MG63 (cell line): ENCODE measurements at regions not wholly inside any gene's neighbourhood (a gene's known extent, or its start where the extent isn't known, plus 50 kb on each side); places are given as distances from the start of the nearest gene placed in this dataset.

Experiments used
- DNase-seq: peaks from one replicate; pipeline ENCODE4 v3.0.0-alpha.2; 2020
- H3K27me3 ChIP-seq: fragments of 250-450 bp; sonication (Bioruptor Pico); 2 replicates; pipeline ENCODE4 v1.5.1; 2020; ENCODE audit warnings: mild to moderate bottlenecking, moderate library complexity
- H3K36me3 ChIP-seq: fragments of 250-450 bp; sonication (Bioruptor Pico); 2 replicates; pipeline ENCODE4 v1.5.1; 2020; ENCODE audit warnings: mild to moderate bottlenecking, moderate library complexity
- H3K4me3 ChIP-seq: fragments of 250-450 bp; sonication (Bioruptor Pico); 2 replicates; pipeline ENCODE4 v1.5.1; 2020; ENCODE audit warnings: mild to moderate bottlenecking, moderate library complexity
- H3K9me3 ChIP-seq: fragments of 250-450 bp; sonication (Bioruptor Pico); 2 replicates; pipeline ENCODE4 v1.5.1; 2020; ENCODE audit warnings: mild to moderate bottlenecking, moderate library complexity

DNA sequence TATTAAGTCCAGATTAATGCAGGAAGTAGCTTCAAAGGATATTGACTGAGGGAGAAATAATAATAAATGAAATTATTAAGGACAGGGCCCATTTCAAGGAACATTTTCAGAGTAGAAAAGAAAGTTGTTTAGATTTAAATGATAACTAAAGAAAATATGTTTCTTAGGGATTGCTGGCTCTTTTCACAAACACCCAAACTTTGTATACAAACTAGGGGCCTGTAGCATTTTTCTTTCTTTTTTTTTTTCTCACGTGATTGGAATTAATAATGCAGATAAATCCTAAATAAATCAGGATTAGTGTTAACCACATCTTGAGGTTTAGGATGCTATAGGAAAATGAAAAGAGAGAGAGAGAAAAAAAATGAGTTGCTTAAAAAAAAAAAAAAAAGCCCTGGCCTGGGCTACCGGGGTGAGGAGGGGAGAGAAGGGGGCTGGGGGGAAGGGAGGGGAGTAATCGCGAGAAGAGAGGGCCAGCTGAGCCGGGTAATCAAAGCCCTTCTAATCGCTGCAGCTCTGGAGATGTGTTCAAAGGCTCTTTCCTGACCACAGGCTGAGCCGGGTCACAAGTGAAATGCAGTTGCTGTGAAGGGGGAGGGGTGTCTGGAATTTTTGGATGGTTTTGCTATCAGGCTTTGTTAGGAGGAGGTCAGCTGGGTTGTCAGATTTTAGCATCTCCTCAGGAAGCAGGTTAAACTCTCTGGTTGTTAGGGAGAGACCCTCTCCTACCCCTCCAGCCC is 104.6 kb upstream of the ZFHX3 start:
- no peak for DNase-seq
- no peaks in the 10 kb centered on the region for H3K27me3 ChIP-seq
- H3K36me3 ChIP-seq = no peaks in the 10 kb centered on the region
- no peaks in the 10 kb centered on the region for H3K9me3 ChIP-seq
- no peak overlapping the region for H3K4me3 ChIP-seq

DNA sequence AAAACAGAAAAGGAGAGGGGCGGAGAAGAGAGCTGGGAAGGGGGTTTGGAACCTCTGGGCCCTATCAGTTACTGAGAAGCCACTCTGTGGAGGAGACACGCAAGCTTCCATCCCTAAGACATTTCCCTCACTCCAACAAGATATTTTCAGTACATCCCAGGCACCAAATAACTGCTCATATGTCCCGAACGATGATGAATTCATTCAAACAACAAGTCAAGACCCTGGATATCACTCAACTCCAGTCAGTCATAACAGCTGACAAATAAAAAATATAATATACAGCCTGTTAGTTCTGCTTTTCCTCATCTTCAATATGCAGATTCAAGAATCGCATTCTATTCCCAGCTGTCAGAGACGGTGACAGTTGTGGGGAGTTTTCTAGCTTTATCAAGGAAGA is 104.0 kb upstream of the ZFHX3 start:
- DNase-seq = no peak
- no peak overlapping the region for H3K4me3 ChIP-seq
- H3K9me3 ChIP-seq = no peaks in the 10 kb centered on the region
- H3K27me3 ChIP-seq = no peaks in the 10 kb centered on the region
- H3K36me3 ChIP-seq = no peaks in the 10 kb centered on the region

DNA sequence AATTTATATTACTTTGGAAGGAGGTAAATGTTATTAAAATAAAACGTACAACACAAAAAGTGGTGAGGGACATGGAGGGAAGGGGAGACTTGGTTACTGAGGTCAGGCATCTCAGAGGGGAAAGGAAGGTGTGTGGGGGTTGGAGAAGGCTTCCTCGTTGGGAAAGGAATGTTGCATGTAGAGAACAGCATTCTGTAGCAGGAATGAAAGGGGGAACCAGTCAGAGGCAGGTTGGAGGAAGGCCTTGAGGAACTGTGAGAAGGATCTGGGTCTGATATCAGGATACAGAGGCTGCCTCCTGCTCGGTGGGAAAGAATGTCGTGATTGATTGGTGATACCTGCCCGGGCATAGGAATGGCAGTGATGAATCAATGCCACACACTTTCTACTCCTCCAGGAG is 103.3 kb upstream of the ZFHX3 start:
- H3K4me3 ChIP-seq = no peak overlapping the region
- H3K36me3 ChIP-seq = no peaks in the 10 kb centered on the region
- no peak for DNase-seq
- H3K27me3 ChIP-seq = no peaks in the 10 kb centered on the region
- no peaks in the 10 kb centered on the region for H3K9me3 ChIP-seq

DNA sequence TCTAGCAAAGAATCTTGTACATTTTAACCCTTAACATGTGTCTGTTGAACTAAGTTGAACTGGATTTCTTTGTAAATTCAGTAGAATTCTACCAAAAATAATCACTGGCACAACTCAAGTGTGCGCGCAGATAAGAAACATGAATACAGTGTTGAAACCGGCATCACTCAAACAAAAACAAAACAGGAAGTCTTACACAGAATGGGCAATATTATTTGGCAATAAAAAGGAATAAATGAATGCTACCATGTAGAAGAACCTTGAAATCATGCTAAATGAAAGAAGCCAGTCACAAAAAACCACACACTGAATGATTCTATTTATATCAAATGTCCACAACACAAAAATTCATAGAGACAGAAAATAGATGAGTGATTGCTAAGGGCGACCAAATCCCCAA is 102.9 kb upstream of the ZFHX3 start:
- no peak for DNase-seq
- H3K27me3 ChIP-seq = no peaks in the 10 kb centered on the region
- no peaks in the 10 kb centered on the region for H3K36me3 ChIP-seq
- H3K9me3 ChIP-seq = no peaks in the 10 kb centered on the region
- no peak overlapping the region for H3K4me3 ChIP-seq

DNA sequence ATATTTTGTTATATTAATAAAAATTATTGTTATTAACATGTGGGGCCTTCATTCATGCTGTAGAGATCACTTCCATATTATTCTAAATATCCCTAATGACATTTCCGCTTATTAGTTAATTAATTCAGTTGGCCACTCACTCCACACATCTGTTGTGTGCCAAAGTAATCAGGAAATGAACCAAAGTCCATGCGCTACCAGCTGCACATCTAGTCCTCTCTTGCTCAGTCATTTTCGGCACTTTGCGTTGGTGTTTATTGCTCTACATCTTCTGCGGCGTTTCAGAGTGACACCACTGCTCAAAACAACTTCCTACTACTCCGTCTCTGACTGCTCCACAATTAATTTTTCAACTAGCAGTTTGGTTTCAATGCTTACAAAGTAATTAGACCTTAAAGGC is 101.4 kb upstream of the ZFHX3 start:
- DNase-seq = no peak
- Histone ChIP-seq H3K4me3 (no peak overlapping the region), H3K9me3 (no peaks in the 10 kb centered on the region), H3K27me3 (no peaks in the 10 kb centered on the region), H3K36me3 (no peaks in the 10 kb centered on the region)

DNA sequence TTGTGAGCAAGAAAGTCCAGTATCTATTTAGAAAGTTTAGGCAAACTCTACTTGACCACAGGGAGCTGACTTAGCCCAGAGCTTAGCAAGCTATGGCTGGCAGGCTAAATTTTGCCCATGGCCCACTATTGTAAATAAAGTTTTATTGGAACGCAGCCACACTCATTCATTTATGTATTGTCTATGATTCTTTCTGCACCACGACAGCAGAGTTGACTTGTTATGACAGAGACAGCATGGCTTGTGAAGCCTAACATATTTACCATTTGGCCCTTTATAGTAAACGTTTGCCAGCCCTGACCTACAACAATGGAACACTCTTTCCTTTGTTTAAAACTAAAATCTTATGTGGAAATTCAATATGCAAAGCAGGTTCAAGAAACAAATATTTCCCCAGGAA is 100.0 kb upstream of the ZFHX3 start:
- H3K4me3 ChIP-seq = no peak overlapping the region
- H3K9me3 ChIP-seq = no peaks in the 10 kb centered on the region
- no peak for DNase-seq
- no peaks in the 10 kb centered on the region for H3K36me3 ChIP-seq
- no peaks in the 10 kb centered on the region for H3K27me3 ChIP-seq

DNA sequence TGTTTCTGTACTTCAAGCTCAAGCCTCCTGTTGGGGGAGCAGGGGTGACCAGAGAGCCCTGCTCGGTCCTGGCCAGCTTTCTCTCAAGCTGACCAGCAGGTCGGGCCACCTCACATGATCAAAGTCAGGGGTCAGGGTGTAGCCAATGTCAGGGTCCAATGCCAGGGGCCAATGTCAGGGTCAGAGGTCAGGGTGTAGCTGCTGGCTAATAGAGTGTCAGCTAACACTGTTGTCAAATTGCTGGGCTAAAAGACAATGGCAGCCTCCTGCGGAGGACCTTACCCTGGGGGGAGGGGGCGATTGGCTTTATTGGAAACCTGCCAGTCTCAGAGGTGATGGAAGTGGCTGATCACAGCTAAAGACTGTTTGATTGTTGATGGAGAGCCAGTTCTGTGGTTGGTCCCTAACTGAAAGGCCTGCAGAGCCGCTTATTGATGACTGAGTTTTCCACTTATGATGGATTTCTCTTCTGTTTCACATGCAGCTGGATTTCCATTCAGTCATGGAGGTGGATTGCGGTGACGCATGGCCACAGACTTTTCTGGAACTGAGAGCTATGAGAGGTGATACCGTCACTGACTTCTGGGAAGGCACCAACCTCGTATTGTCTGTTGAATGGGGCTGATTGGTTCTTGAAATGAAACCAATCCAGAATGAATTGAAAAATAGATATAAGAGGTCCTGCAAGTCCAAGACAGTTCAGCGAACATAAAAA is 97.4 kb upstream of the ZFHX3 start:
- DNase-seq = no peak

DNA sequence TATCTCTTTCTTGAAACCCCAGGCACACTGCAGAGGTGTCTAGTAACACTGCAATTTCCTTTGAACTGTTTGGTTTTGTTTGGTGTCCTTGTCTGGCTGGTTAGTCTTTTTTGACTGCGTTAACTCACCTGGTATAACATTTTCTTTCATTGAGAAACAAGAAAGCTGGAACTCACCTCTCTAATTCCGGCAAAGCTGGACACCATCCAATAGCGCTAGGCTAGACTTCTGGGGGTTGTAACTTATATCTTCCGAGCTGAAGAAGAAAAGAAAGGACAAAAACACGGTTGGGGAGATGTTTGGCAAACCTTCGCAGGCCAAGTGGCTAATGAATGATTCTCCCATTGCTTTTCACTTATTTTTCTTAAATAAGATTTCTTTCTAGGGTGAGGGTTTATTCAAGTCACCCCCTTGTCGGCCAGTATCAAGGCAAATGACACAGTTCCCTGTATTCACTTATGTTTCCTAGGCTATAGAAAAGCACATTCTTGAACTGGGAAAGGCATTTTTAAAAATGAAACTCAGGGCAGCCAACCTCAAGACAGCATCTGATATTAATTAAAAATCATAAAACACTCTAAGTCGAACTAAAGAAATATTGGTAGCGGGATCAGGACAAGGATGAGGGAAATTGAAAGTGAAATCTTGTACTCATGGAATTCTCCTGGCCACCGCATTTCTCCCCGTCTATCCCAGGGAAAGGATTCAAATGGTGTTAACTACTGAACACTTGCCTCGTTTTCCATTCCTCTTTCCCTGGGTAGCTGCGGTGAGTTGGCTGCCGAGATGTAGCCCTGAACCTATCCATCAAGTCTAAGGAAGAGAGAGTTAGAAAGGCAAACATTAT is 95.9 kb upstream of the ZFHX3 start:
- peak; percentile 1 for DNase-seq
- no peaks in the 10 kb centered on the region for H3K27me3 ChIP-seq
- H3K36me3 ChIP-seq = no peaks in the 10 kb centered on the region
- peak overlapping the region; percentile 31 for H3K4me3 ChIP-seq
- no peaks in the 10 kb centered on the region for H3K9me3 ChIP-seq

More for the DNA sequence above, 97.4 kb upstream of the ZFHX3 start:
- no peaks in the 10 kb centered on the region for H3K36me3 ChIP-seq
- H3K4me3 ChIP-seq = no peak overlapping the region
- H3K9me3 ChIP-seq = no peaks in the 10 kb centered on the region
- H3K27me3 ChIP-seq = no peaks in the 10 kb centered on the region

- no peaks in the 10 kb centered on the region for H3K36me3 ChIP-seq
- DNase-seq = no peak
- no peaks in the 10 kb centered on the region for H3K27me3 ChIP-seq
- no peak overlapping the region for H3K4me3 ChIP-seq
- no peaks in the 10 kb centered on the region for H3K9me3 ChIP-seq
These were observed 95.1 kb upstream of the ZFHX3 start for GRCh38 chr16:73143002-73143401.

DNA sequence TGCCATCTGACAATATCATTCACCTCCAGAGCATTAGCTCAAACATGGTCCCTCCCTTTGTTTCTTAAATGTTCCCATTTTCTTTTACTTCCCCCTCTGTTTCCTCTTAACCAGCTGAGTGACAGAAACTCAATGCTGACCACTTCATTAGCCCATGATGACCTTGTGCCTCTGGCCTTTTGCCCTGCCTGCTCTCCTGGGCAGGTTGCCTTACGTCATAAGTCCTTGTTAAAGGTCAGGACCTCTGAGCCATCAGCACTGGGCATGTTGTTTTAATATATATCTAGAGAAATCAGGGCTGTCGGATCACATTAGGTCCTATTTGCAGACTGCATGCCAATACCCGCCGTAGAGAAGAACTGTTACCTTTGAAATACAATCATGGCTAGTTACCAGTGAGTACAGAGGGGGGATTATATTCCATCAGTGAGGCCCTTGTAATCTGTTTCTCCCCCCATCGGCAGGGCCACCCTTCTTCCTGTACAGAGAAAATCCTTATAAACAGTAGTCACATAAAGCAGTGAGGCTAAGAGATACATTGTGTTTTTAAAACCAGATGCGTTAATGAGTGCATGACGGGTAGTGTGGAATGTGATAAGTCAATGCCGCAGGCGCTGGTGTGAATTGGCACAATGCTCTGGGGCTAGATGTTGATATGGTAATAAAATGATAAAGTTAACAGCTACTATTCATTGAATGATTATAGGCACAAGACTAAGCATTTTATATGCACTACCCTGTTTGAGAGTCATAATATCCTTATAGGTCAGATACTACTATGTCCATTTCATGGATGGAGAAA is 94.3 kb upstream of the ZFHX3 start:
- no peaks in the 10 kb centered on the region for H3K27me3 ChIP-seq
- H3K4me3 ChIP-seq = no peak overlapping the region
- no peak for DNase-seq
- no peaks in the 10 kb centered on the region for H3K9me3 ChIP-seq
- no peaks in the 10 kb centered on the region for H3K36me3 ChIP-seq

GRCh38 chr16:73140929-73141328 is 93.0 kb upstream of the ZFHX3 start:
- DNase-seq = no peak
- Histone ChIP-seq H3K36me3 (no peaks in the 10 kb centered on the region), H3K9me3 (no peaks in the 10 kb centered on the region), H3K27me3 (no peaks in the 10 kb centered on the region), H3K4me3 (no peak overlapping the region)

GRCh38 chr16:73131156-73131862 is 83.4 kb upstream of the ZFHX3 start:
- no peak for DNase-seq
- Histone ChIP-seq H3K9me3 (no peaks in the 10 kb centered on the region), H3K36me3 (no peaks in the 10 kb centered on the region), H3K4me3 (no peak overlapping the region), H3K27me3 (no peaks in the 10 kb centered on the region)

DNA sequence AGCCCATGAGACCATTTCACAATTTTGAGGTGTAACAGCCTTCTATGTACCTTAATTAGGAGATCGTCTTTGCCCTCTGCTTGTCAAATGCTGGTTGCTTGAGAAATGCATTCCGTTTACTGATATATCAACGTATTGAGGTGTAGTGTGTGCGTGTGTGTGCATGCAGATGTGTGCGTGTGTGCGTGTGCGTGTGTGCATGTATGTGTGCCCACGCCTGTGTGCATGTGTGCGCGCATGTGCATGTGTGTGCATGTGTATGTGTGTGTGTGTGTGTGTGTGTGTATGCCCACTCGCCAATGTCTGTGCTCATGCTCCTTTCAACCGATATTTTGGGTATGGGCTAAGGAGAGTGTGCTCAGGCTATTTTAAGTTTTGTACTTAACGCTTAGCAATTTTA is 81.5 kb upstream of the ZFHX3 start:
- Histone ChIP-seq H3K4me3 (no peak overlapping the region), H3K27me3 (no peaks in the 10 kb centered on the region)

DNA sequence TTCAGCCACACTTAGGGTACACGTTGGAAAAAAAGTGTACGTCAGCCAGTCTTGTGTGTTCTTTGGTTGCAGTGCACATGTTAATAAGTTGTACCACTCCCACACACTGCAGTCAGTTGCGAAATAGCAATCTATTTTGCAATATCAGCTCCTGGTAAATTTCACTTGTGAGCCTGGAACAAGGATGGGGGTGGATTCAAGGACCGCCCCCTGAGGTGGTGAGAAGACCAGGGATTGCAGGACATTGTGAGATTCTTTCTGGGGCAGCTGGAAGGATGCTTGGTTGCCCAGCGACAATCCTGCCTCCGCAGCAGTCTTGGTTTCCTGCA is 78.6 kb upstream of the ZFHX3 start:
- no peaks in the 10 kb centered on the region for H3K9me3 ChIP-seq
- DNase-seq = no peak
- no peak overlapping the region for H3K4me3 ChIP-seq
- H3K27me3 ChIP-seq = no peaks in the 10 kb centered on the region
- H3K36me3 ChIP-seq = no peaks in the 10 kb centered on the region

More for the DNA sequence above, 81.5 kb upstream of the ZFHX3 start:
- no peaks in the 10 kb centered on the region for H3K36me3 ChIP-seq
- no peak for DNase-seq
- no peaks in the 10 kb centered on the region for H3K9me3 ChIP-seq

DNA sequence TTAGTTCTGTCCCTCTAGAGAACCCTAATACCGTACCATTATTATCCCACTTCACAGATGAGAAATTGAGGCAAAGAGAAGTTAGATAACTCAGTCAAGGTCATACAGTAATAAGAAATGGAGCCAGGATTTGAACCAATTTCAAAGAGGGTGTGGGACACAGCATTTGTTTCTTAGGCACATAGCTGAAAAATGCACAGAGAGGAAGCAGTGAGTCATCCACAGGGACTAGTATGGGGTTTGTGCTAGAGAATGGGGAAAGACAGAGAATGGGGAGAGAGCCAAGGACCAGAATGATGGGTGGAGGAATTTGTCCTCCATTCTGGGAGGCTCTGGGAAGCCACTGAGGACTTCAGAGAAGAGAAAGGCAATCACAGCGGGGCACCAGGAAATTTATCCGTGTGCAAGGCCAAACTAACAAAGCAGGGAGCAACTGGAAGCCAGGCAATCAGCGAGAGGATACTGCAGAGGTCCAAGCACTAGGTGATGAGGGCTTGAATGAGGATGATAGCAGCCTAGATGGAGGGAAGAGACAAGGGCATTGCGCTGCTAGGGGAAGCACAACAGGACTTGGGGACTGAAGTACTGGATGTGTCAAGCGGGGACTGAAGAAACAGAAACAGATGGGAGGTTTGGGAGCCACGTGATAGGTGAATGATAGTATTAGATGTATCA is 78.1 kb upstream of the ZFHX3 start:
- no peaks in the 10 kb centered on the region for H3K36me3 ChIP-seq
- no peaks in the 10 kb centered on the region for H3K27me3 ChIP-seq
- no peak overlapping the region for H3K4me3 ChIP-seq
- peak; percentile 35 for DNase-seq
- H3K9me3 ChIP-seq = no peaks in the 10 kb centered on the region
